ENCODE measurements at regions not wholly inside any gene's neighbourhood (a gene's known extent, or its start where the extent isn't known, plus 50 kb on each side); places are given as distances from the start of the nearest gene placed in this dataset.

DNA sequence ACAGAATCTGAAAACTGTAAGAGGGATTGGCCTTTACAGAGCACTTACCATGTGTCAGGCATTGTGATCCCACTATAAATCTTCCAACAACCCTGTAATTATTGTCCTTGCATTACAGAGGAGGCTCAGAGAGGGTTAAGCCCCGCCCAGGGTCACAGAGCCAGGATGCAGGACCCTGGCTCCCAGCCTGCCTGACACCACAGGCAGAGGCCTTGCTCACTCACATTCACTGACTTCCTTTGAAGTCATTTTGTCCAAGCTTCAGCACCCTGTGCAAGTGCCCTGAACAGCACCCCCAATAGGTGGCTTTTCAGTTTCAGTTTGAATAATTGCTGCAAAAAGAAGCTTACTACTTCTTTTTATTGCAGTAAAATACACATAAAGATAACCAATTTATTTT is 256.8 kb upstream of the NFIA start:
- no peak overlapping the region for H3K27ac Mint-ChIP-seq
- Histone ChIP-seq H4K20me1 (ENCODE audit: insufficient read depth, low read length) (no peaks in the 10 kb centered on the region), H3K4me2 (replicated peaks; ENCODE audit: extremely low read depth, low read length, poor library complexity, severe bottlenecking) (no peak overlapping the region), H3K9ac (ENCODE audit: insufficient read depth, low read length, poor library complexity, severe bottlenecking) (no peak overlapping the region), H3K4me1 (ENCODE audit: control insufficient read depth in 1 of 2, insufficient read depth in 2 of 2, low read length in 2 of 2) (no peaks in the 10 kb centered on the region), H3K36me3 (replicated peaks in 1 of 2; ENCODE audit: control insufficient read depth in 1 of 2, insufficient read depth in 2 of 2, low read length in 2 of 2) (no peaks in the 10 kb centered on the region), H3K4me3 (replicated peaks in 1 of 3; ENCODE audit: low read depth in 2 of 3, low read length in 3 of 3) (no peak overlapping the region), H3K27ac (ENCODE audit: low read depth in 1 of 2, low read length in 2 of 2) (no peak overlapping the region), H3K79me2 (ENCODE audit: insufficient read depth, low read length) (no peaks in the 10 kb centered on the region), H3K9me3 (replicated peaks in 1 of 2; ENCODE audit: control insufficient read depth in 1 of 2, insufficient read depth in 1 of 2, low read length in 2 of 2) (no peaks in the 10 kb centered on the region), H2AFZ (ENCODE audit: insufficient read depth, low read depth, low read length, poor library complexity, severe bottlenecking) (no peak overlapping the region), H3K27me3 (ENCODE audit: control insufficient read depth in 2 of 2, insufficient read depth in 2 of 2, low read length in 2 of 2) (no peaks in the 10 kb centered on the region)
- peaks cover 0 to 4% (median 0%) of the 10 kb centered on the region in 3 donors for H3K27me3 Mint-ChIP-seq (ENCODE audit: low read depth in 3 of 3)
- no peak for DNase-seq
- no peaks in the 10 kb centered on the region for H3K36me3 Mint-ChIP-seq
- H3K9me3 Mint-ChIP-seq = peaks cover 0 to 8% (median 4%) of the 10 kb centered on the region in 7 donors
- intact Hi-C loops (cut with micrococcal nuclease) = no loop called here
- WGBS (ENCODE audit: insufficient coverage) = 100% methylated on average over 1 of the region's 1 CpG
- TF ChIP-seq, protein P1, sequence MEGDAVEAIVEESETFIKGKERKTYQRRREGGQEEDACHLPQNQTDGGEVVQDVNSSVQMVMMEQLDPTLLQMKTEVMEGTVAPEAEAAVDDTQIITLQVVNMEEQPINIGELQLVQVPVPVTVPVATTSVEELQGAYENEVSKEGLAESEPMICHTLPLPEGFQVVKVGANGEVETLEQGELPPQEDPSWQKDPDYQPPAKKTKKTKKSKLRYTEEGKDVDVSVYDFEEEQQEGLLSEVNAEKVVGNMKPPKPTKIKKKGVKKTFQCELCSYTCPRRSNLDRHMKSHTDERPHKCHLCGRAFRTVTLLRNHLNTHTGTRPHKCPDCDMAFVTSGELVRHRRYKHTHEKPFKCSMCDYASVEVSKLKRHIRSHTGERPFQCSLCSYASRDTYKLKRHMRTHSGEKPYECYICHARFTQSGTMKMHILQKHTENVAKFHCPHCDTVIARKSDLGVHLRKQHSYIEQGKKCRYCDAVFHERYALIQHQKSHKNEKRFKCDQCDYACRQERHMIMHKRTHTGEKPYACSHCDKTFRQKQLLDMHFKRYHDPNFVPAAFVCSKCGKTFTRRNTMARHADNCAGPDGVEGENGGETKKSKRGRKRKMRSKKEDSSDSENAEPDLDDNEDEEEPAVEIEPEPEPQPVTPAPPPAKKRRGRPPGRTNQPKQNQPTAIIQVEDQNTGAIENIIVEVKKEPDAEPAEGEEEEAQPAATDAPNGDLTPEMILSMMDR (IDR thresholded peaks at IDR 0.05) = no peak
- no peaks in the 10 kb centered on the region for H3K4me1 Mint-ChIP-seq
- no peak overlapping the region for H3K4me3 Mint-ChIP-seq

DNA sequence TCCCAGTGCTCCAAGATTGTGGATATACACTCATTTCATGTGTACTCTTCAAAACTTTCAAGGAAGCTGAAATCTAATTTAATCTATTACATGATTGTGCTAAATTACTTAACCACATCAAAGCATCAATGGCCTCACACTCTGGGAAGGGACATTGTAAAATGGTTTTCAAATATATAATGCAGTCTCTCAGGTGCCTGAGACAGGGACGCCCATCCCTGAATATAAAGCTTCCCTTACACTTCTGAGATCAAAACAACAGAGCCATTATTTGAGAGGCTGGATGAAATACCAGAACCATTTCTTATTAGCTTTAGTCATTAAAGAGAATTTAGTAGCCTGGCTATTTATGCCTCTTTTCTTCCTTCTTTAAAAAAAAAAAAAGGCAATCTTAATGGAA is 259.2 kb upstream of the NFIA start:
- H3K79me2 ChIP-seq (ENCODE audit: insufficient read depth, low read length) = no peaks in the 10 kb centered on the region
- no peaks in the 10 kb centered on the region for H4K20me1 ChIP-seq (ENCODE audit: insufficient read depth, low read length)
- no peaks in the 10 kb centered on the region for H3K9me3 ChIP-seq (replicated peaks in 1 of 2; ENCODE audit: control insufficient read depth in 1 of 2, insufficient read depth in 1 of 2, low read length in 2 of 2)
- WGBS (ENCODE audit: insufficient coverage) = no CpG with 5 or more reads among the region's 1 CpG
- TF ChIP-seq, protein P1 (IDR thresholded peaks at IDR 0.05) = no peak
- H3K9me3 Mint-ChIP-seq = peaks cover 0 to 6% (median 3%) of the 10 kb centered on the region in 7 donors
- intact Hi-C loops (cut with micrococcal nuclease) = no loop called here
- H3K36me3 ChIP-seq (replicated peaks in 1 of 2; ENCODE audit: control insufficient read depth in 1 of 2, insufficient read depth in 2 of 2, low read length in 2 of 2) = no peaks in the 10 kb centered on the region
- DNase-seq = no peak
- no peak overlapping the region for H3K4me3 ChIP-seq (replicated peaks in 1 of 3; ENCODE audit: low read depth in 2 of 3, low read length in 3 of 3)
- no peaks in the 10 kb centered on the region for H3K4me1 Mint-ChIP-seq
- no peaks in the 10 kb centered on the region for H3K36me3 Mint-ChIP-seq
- no peak overlapping the region for H3K4me2 ChIP-seq (replicated peaks; ENCODE audit: extremely low read depth, low read length, poor library complexity, severe bottlenecking)
- no peak overlapping the region for H3K27ac Mint-ChIP-seq
- no peak overlapping the region for H3K4me3 Mint-ChIP-seq
- H3K27me3 Mint-ChIP-seq (ENCODE audit: low read depth in 3 of 3) = peaks cover 0 to 4% (median 0%) of the 10 kb centered on the region in 3 donors
- no peak overlapping the region for H3K9ac ChIP-seq (ENCODE audit: insufficient read depth, low read length, poor library complexity, severe bottlenecking)
- H3K4me1 ChIP-seq (ENCODE audit: control insufficient read depth in 1 of 2, insufficient read depth in 2 of 2, low read length in 2 of 2) = no peaks in the 10 kb centered on the region
- H3K27ac ChIP-seq (ENCODE audit: low read depth in 1 of 2, low read length in 2 of 2) = no peak overlapping the region
- H2AFZ ChIP-seq (ENCODE audit: insufficient read depth, low read depth, low read length, poor library complexity, severe bottlenecking) = no peak overlapping the region
- no peaks in the 10 kb centered on the region for H3K27me3 ChIP-seq (ENCODE audit: control insufficient read depth in 2 of 2, insufficient read depth in 2 of 2, low read length in 2 of 2)
